ENCODE measurements at regions not wholly inside any gene's neighbourhood (a gene's known extent, or its start where the extent isn't known, plus 50 kb on each side); places are given as distances from the start of the nearest gene placed in this dataset.

- TF ChIP-seq EZH2phosphoT487 (IDR thresholded peaks at IDR 0.05; ENCODE audit: unreplicated experiment) (no peak), CTCF (conservative IDR thresholded peaks at IDR 0.05; ENCODE audit: low read depth in 2 of 2) (no peak), ETS1 (IDR thresholded peaks at IDR 0.05) (no peak), REST (IDR thresholded peaks at IDR 0.05; ENCODE audit: unreplicated experiment) (no peak), POLR2AphosphoS5 (IDR thresholded peaks at IDR 0.05; ENCODE audit: low read depth) (no peak), EZH2 (IDR thresholded peaks at IDR 0.05; ENCODE audit: low read depth, unreplicated experiment) (no peak), JUNB (IDR thresholded peaks at IDR 0.05; ENCODE audit: unreplicated experiment) (no peak), ZNF462 (CRISPR knock-in tag; IDR thresholded peaks at IDR 0.05) (no peak), ZNF114 (CRISPR knock-in tag; IDR thresholded peaks at IDR 0.05) (no peak), NANOG (IDR thresholded peaks at IDR 0.05; ENCODE audit: borderline replicate concordance) (no peak), CREB1 (CRISPR knock-in tag; IDR thresholded peaks at IDR 0.05; ENCODE audit: low read depth) (no peak)
Observed at GRCh38 chr14:106670011-106670410, 1143.6 kb downstream of the TMEM121 start.
